PFSK-1 (cell line): ENCODE measurements at regions not wholly inside any gene's neighbourhood (a gene's known extent, or its start where the extent isn't known, plus 50 kb on each side); places are given as distances from the start of the nearest gene placed in this dataset.

Source experiments
- POLR2AphosphoS5 ChIP-seq: IDR thresholded peaks from 2 replicates; pipeline ENCODE4 v1.6.1; 2012; ENCODE audit warnings: low read depth, mild to moderate bottlenecking, control low read depth, low read length, moderate library complexity
- SIN3A ChIP-seq: IDR thresholded peaks from 2 replicates; pipeline ENCODE4 v1.6.1; 2012; ENCODE audit warnings: mild to moderate bottlenecking, low read length, moderate library complexity, borderline replicate concordance; ENCODE audit not compliant: insufficient read depth

GRCh38 chr3:65017359-65017758, 329.6 kb upstream of the ADAMTS9 start:
- no peak for TF ChIP-seq POLR2AphosphoS5
- no peak for TF ChIP-seq SIN3A
